ENCODE measurements at regions not wholly inside any gene's neighbourhood (a gene's known extent, or its start where the extent isn't known, plus 50 kb on each side); places are given as distances from the start of the nearest gene placed in this dataset.

- TF ChIP-seq YY1 (IDR thresholded peaks at IDR 0.05; ENCODE audit: insufficient read depth, insufficient read length) (no peak), SUZ12 (IDR thresholded peaks at IDR 0.05; ENCODE audit: extremely low read depth, insufficient read depth, insufficient read length) (no peak), ZNF274 (IDR thresholded peaks at IDR 0.05; ENCODE audit: low read depth, low read length) (no peak)
- no peak overlapping the region for H3K4me3 ChIP-seq (ENCODE audit: insufficient read length, low read depth)
- no peaks in the 10 kb centered on the region for H3K27me3 ChIP-seq (ENCODE audit: insufficient read depth, insufficient read length)
- DNase-seq (ENCODE audit: low read depth, low spot score), result no peak
- no peaks in the 10 kb centered on the region for H3K36me3 ChIP-seq (ENCODE audit: insufficient read depth, insufficient read length, low read length)
- no peaks in the 10 kb centered on the region for H3K4me1 ChIP-seq (ENCODE audit: insufficient read depth, insufficient read length)
- H3K9me3 ChIP-seq (ENCODE audit: insufficient read depth, low read length), result no peaks in the 10 kb centered on the region
- H3K9ac ChIP-seq (ENCODE audit: insufficient read length, low read depth), result no peak overlapping the region
These were observed 149.4 kb upstream of the BMP2 start for GRCh38 chr20:6618051-6618450.

GRCh38 chr20:6616421-6616820 is 151.1 kb upstream of the BMP2 start:
- Histone ChIP-seq H3K27me3 (ENCODE audit: insufficient read depth, insufficient read length) (no peaks in the 10 kb centered on the region), H3K4me1 (ENCODE audit: insufficient read depth, insufficient read length) (no peaks in the 10 kb centered on the region), H3K36me3 (ENCODE audit: insufficient read depth, insufficient read length, low read length) (no peaks in the 10 kb centered on the region), H3K9ac (ENCODE audit: insufficient read length, low read depth) (no peak overlapping the region), H3K4me3 (ENCODE audit: insufficient read length, low read depth) (no peak overlapping the region), H3K9me3 (ENCODE audit: insufficient read depth, low read length) (no peaks in the 10 kb centered on the region)
- no peak for TF ChIP-seq YY1 (IDR thresholded peaks at IDR 0.05; ENCODE audit: insufficient read depth, insufficient read length)
- no peak for TF ChIP-seq SUZ12 (IDR thresholded peaks at IDR 0.05; ENCODE audit: extremely low read depth, insufficient read depth, insufficient read length)
- TF ChIP-seq ZNF274 (IDR thresholded peaks at IDR 0.05; ENCODE audit: low read depth, low read length), result no peak
- DNase-seq (ENCODE audit: low read depth, low spot score), result no peak

- no peaks in the 10 kb centered on the region for H3K4me1 ChIP-seq (ENCODE audit: insufficient read depth, insufficient read length)
- TF ChIP-seq SUZ12 (IDR thresholded peaks at IDR 0.05; ENCODE audit: extremely low read depth, insufficient read depth, insufficient read length), result no peak
- no peak for TF ChIP-seq YY1 (IDR thresholded peaks at IDR 0.05; ENCODE audit: insufficient read depth, insufficient read length)
- TF ChIP-seq ZNF274 (IDR thresholded peaks at IDR 0.05; ENCODE audit: low read depth, low read length), result no peak
- H3K36me3 ChIP-seq (ENCODE audit: insufficient read depth, insufficient read length, low read length), result no peaks in the 10 kb centered on the region
- no peak overlapping the region for H3K4me3 ChIP-seq (ENCODE audit: insufficient read length, low read depth)
- no peak for DNase-seq (ENCODE audit: low read depth, low spot score)
- H3K9ac ChIP-seq (ENCODE audit: insufficient read length, low read depth), result no peak overlapping the region
- no peaks in the 10 kb centered on the region for H3K9me3 ChIP-seq (ENCODE audit: insufficient read depth, low read length)
- H3K27me3 ChIP-seq (ENCODE audit: insufficient read depth, insufficient read length), result no peaks in the 10 kb centered on the region
These were observed 152.7 kb upstream of the BMP2 start for GRCh38 chr20:6614836-6615235.

GRCh38 chr20:6613280-6613861 is 154.1 kb upstream of the BMP2 start:
- TF ChIP-seq YY1 (IDR thresholded peaks at IDR 0.05; ENCODE audit: insufficient read depth, insufficient read length) (no peak), SUZ12 (IDR thresholded peaks at IDR 0.05; ENCODE audit: extremely low read depth, insufficient read depth, insufficient read length) (no peak), ZNF274 (IDR thresholded peaks at IDR 0.05; ENCODE audit: low read depth, low read length) (no peak)
- Histone ChIP-seq H3K36me3 (ENCODE audit: insufficient read depth, insufficient read length, low read length) (no peaks in the 10 kb centered on the region), H3K9ac (ENCODE audit: insufficient read length, low read depth) (no peak overlapping the region), H3K9me3 (ENCODE audit: insufficient read depth, low read length) (no peaks in the 10 kb centered on the region), H3K27me3 (ENCODE audit: insufficient read depth, insufficient read length) (no peaks in the 10 kb centered on the region), H3K4me3 (ENCODE audit: insufficient read length, low read depth) (no peak overlapping the region), H3K4me1 (ENCODE audit: insufficient read depth, insufficient read length) (no peaks in the 10 kb centered on the region)
- DNase-seq (ENCODE audit: low read depth, low spot score), result no peak

GRCh38 chr20:6612606-6612923 is 154.9 kb upstream of the BMP2 start:
- no peak for DNase-seq (ENCODE audit: low read depth, low spot score)
- TF ChIP-seq ZNF274 (IDR thresholded peaks at IDR 0.05; ENCODE audit: low read depth, low read length) (no peak), YY1 (IDR thresholded peaks at IDR 0.05; ENCODE audit: insufficient read depth, insufficient read length) (no peak), SUZ12 (IDR thresholded peaks at IDR 0.05; ENCODE audit: extremely low read depth, insufficient read depth, insufficient read length) (no peak)
- Histone ChIP-seq H3K4me3 (ENCODE audit: insufficient read length, low read depth) (no peak overlapping the region), H3K4me1 (ENCODE audit: insufficient read depth, insufficient read length) (no peaks in the 10 kb centered on the region), H3K36me3 (ENCODE audit: insufficient read depth, insufficient read length, low read length) (no peaks in the 10 kb centered on the region), H3K9ac (ENCODE audit: insufficient read length, low read depth) (no peak overlapping the region), H3K9me3 (ENCODE audit: insufficient read depth, low read length) (no peaks in the 10 kb centered on the region), H3K27me3 (ENCODE audit: insufficient read depth, insufficient read length) (no peaks in the 10 kb centered on the region)

- DNase-seq (ENCODE audit: low read depth, low spot score), result no peak
- Histone ChIP-seq H3K27me3 (ENCODE audit: insufficient read depth, insufficient read length) (no peaks in the 10 kb centered on the region), H3K9me3 (ENCODE audit: insufficient read depth, low read length) (no peaks in the 10 kb centered on the region), H3K4me1 (ENCODE audit: insufficient read depth, insufficient read length) (no peaks in the 10 kb centered on the region), H3K9ac (ENCODE audit: insufficient read length, low read depth) (no peak overlapping the region), H3K4me3 (ENCODE audit: insufficient read length, low read depth) (no peak overlapping the region), H3K36me3 (ENCODE audit: insufficient read depth, insufficient read length, low read length) (no peaks in the 10 kb centered on the region)
- no peak for TF ChIP-seq ZNF274 (IDR thresholded peaks at IDR 0.05; ENCODE audit: low read depth, low read length)
- no peak for TF ChIP-seq YY1 (IDR thresholded peaks at IDR 0.05; ENCODE audit: insufficient read depth, insufficient read length)
- TF ChIP-seq SUZ12 (IDR thresholded peaks at IDR 0.05; ENCODE audit: extremely low read depth, insufficient read depth, insufficient read length), result no peak
These were observed 155.4 kb upstream of the BMP2 start for GRCh38 chr20:6611911-6612605.

GRCh38 chr20:6606651-6607050 is 160.8 kb upstream of the BMP2 start:
- Histone ChIP-seq H3K4me3 (ENCODE audit: insufficient read length, low read depth) (no peak overlapping the region), H3K36me3 (ENCODE audit: insufficient read depth, insufficient read length, low read length) (no peaks in the 10 kb centered on the region), H3K27me3 (ENCODE audit: insufficient read depth, insufficient read length) (no peaks in the 10 kb centered on the region), H3K9ac (ENCODE audit: insufficient read length, low read depth) (no peak overlapping the region), H3K4me1 (ENCODE audit: insufficient read depth, insufficient read length) (no peaks in the 10 kb centered on the region), H3K9me3 (ENCODE audit: insufficient read depth, low read length) (no peaks in the 10 kb centered on the region)
- no peak for DNase-seq (ENCODE audit: low read depth, low spot score)
- TF ChIP-seq ZNF274 (IDR thresholded peaks at IDR 0.05; ENCODE audit: low read depth, low read length), result no peak
- no peak for TF ChIP-seq SUZ12 (IDR thresholded peaks at IDR 0.05; ENCODE audit: extremely low read depth, insufficient read depth, insufficient read length)
- TF ChIP-seq YY1 (IDR thresholded peaks at IDR 0.05; ENCODE audit: insufficient read depth, insufficient read length), result no peak

Data from NT2/D1 (cell line).